Vagina (tissue), 2 donors: ENCODE measurements at regions not wholly inside any gene's neighbourhood (a gene's known extent, or its start where the extent isn't known, plus 50 kb on each side); places are given as distances from the start of the nearest gene placed in this dataset.

Source experiments
- CTCF ChIP-seq, 3 experiments: fragments of 450-650 bp in 2 of 3; fragments of 200-600 bp in 1 of 3; sonication (generic) in 1 of 3; IDR thresholded peaks; one replicate each; pipeline ENCODE4 v1.5.1; 2017 to 2019; ENCODE audit warnings: antibody characterized with exemption in 3 of 3, mild to moderate bottlenecking in 2 of 3, moderate library complexity in 2 of 3
- POLR2AphosphoS5 ChIP-seq, 2 donors: sonication (generic); formaldehyde crosslinking; IDR thresholded peaks; one replicate each; pipeline ENCODE4 v1.9.0; 2017; ENCODE audit warnings: antibody characterized with exemption in 2 of 2, mild to moderate bottlenecking in 2 of 2, low read depth in 1 of 2; ENCODE audit not compliant: insufficient read depth in 1 of 2

GRCh38 chr5:93278896-93279295 is 302.1 kb downstream of the NR2F1-AS1 start:
- TF ChIP-seq CTCF (IDR thresholded peaks at IDR 0.05) (no peak), POLR2AphosphoS5 (IDR thresholded peaks at IDR 0.05; ENCODE audit: insufficient read depth in 1 of 2, low read depth in 1 of 2) (no peak)
